ENCODE measurements at regions not wholly inside any gene's neighbourhood (a gene's known extent, or its start where the extent isn't known, plus 50 kb on each side); places are given as distances from the start of the nearest gene placed in this dataset.

DNA sequence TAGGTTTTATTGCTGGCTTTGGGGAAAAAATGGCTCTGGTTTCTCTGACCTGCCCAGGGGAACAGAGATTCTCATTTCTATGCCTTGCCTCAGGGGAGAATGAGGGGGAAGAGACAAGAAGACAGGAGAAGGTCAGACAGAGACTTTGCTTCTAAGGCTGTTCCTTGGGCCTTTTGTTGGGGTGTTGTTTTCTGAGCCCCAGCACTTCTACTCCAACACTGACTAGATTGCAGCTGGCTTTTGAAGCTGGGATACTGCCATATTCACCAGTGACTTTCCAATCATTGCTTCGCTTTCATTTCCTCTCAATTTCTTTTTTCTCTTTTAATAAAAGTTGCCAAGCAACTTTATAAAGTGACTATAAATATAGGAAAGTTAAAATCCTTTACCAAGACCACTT lies 143.2 kb upstream of the ARHGEF26 start:
- no peak for TF ChIP-seq CTCF (conservative IDR thresholded peaks at IDR 0.05 in 1 of 2, IDR thresholded peaks at IDR 0.05 in 1 of 2; ENCODE audit: low read depth in 1 of 2, low read length in 2 of 2)
- TF ChIP-seq EZH2 (IDR thresholded peaks at IDR 0.05; ENCODE audit: low read length, missing control alignments): no peak

All from fibroblast of lung (primary cell).